GM08714 (cell line): ENCODE measurements at regions not wholly inside any gene's neighbourhood (a gene's known extent, or its start where the extent isn't known, plus 50 kb on each side); places are given as distances from the start of the nearest gene placed in this dataset.

Experiments used
- H3K4me3 ChIP-seq: fragments of 200-500 bp; sonication (Bioruptor generic); 2 replicates; pipeline ENCODE4 v1.5.1; 2014; ENCODE audit warnings: mild to moderate bottlenecking, low read length, inconsistent platforms
- ZNF274 ChIP-seq: IDR thresholded peaks from 2 replicates; pipeline ENCODE4 v1.6.1; 2012; ENCODE audit warnings: mild to moderate bottlenecking, low read depth, low read length

- no peak overlapping the region for H3K4me3 ChIP-seq
- no peak for TF ChIP-seq ZNF274
Measured at GRCh38 chr9:78575081-78575480, 278.2 kb downstream of the PSAT1 start.

DNA sequence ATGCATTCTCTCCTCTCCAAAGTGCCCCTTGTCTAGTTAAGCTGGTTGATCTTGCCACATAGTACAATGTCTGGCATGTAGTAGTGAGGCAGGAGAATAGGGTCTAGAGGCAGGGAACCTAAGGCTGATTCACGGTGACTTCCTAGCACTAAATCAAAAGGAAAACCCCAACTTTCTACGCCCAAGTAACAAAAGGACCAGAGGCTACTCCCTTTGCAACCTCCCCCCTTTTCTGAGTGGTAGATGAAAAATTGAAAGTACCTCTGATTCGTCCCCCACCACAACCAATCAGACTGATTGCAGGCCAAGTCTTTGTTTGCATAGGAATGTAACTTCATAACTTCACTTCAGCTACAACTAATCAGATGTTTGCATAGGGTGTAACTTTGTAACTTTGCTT, 278.8 kb downstream of the PSAT1 start:
- no peak overlapping the region for H3K4me3 ChIP-seq
- TF ChIP-seq ZNF274 = no peak

DNA sequence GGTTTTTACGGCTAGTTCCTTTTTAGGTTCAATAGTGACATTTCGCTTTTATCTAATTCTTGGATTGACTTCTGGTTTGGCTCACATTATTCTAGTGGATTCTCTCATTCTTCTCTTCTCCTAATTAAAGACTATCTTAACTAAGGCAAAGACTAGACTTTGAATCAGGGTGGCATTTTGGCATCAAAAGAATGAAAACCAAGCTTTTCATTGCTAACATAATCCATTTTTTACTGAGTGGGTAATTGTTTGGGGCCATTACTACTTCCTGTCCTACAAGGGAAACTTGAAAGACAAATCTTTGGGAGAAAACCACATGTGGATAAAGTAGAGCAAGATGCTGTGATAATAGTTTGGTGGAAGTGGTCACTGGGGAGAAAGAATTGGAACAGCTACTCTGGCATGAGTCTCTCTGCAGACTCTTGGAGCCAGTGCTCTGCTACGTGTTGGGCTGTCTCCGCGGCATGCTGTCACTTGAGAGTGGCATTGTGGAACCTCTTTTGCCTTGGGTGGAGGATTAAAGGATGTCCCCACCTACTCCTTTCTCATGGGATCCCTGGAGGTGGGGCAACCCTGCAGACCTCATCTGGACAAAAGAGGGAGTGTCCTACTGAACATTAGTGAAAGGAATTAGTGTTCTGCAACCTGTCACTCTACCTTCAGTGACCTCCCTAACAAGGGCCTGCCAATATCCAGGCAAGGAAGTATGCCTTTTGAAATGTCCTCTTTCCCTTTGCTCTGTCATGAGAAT, 280.4 kb downstream of the PSAT1 start:
- TF ChIP-seq ZNF274 = no peak
- no peak overlapping the region for H3K4me3 ChIP-seq

GRCh38 chr9:78578072-78578471, 281.1 kb downstream of the PSAT1 start:
- H3K4me3 ChIP-seq = no peak overlapping the region
- TF ChIP-seq ZNF274 = no peak

DNA sequence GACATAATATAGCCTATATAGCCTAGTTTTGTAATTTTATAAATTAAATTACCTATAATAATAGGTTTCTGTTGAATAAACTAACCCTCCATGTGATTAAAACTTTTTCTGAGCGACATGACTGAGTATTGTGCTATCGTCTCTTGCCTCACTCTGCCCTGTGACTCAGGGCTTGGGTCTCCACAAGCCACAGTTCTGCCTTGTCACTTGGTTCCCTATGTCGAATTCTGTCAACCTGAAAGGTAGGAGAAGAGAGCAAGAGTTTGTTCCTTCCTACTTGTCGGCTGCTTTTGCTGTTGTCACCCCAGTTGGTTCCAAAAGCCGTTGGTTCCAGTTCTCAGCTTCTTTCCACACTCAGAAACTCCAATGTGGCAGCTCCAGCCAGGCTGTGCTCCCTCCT, 285.9 kb downstream of the PSAT1 start:
- H3K4me3 ChIP-seq = no peak overlapping the region
- no peak for TF ChIP-seq ZNF274

DNA sequence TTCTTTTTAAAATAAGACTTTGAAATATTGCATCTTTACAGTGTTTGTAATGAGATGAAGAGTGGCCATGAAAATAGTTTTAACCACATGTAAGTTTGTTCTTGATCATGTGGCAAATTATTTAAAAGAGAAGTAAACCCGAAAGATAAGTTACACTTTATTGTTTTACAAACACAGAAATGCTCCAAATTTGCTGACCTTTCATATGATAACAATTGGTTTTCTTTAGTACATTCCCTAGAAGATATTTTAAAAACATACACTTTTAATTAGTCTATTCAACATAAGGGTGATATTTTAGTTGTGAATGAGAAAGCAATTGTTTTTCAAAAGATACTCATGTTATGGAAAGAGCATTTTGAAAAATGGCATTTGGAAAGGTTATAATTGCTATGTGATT, 287.7 kb downstream of the PSAT1 start:
- TF ChIP-seq ZNF274 = no peak
- no peak overlapping the region for H3K4me3 ChIP-seq

GRCh38 chr9:78585909-78586308, 289.0 kb downstream of the PSAT1 start:
- no peak for TF ChIP-seq ZNF274
- H3K4me3 ChIP-seq = no peak overlapping the region

- no peak overlapping the region for H3K4me3 ChIP-seq
- TF ChIP-seq ZNF274 = no peak
Measured at GRCh38 chr9:78590068-78590467, 293.1 kb downstream of the PSAT1 start.

DNA sequence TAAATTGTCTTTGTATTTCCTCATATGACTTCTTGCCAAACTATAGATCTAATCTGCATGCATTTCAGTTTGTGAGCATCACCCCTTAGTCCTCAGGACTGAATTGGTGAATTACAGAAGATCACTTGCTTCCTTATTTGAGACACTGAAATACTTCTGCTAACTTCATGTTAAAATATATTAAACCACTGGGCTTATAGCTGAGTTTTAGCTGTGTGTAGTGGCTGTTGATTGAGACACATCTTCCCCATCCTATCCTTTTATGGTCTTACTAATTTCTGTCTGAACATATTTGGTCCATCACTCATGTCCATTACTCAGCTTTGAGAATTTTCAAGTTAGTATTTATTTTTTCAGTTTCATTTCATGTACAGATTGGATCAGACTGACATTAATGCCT, 295.9 kb downstream of the PSAT1 start:
- TF ChIP-seq ZNF274 = no peak
- no peak overlapping the region for H3K4me3 ChIP-seq

DNA sequence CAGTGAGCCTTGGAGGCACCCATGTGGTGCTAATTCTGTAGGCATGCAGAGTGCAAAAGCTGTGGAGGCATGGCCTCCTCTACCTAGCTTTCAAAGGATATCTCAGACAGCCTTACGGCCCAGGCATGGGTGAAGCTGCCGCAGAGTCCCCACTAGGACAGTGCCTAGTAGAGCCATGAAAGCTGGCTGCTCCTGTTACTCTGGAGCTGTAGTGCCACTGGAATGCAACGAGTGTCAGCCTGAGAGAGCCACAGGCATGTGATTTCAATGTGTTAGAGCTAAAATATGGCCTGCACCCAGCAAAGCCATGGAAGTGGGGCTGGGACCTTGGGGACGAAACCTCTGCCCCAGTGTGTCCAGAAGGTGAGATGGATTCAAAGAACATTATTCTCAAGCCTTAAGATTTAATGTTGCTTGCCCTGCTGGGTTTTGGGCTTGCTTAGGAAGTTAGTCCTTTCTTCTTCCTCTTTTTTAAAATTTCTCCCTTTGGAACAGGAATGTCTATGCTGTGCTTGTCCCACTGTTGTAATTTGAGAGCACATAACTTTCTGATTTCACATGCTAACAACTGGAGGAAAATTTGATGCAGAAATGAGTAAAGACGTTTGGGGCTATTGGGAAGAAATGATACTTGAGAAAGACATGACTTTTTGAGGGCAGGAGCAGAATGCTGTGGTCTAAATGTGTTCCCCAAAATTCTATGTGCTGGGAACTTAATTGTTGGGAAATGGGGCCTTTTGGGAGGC, 298.4 kb downstream of the PSAT1 start:
- TF ChIP-seq ZNF274 = no peak
- H3K4me3 ChIP-seq = no peak overlapping the region

- H3K4me3 ChIP-seq = no peak overlapping the region
- TF ChIP-seq ZNF274 = no peak
Measured at GRCh38 chr9:78596346-78596745, 299.4 kb downstream of the PSAT1 start.

GRCh38 chr9:78598120-78598519, 301.2 kb downstream of the PSAT1 start:
- TF ChIP-seq ZNF274 = no peak
- H3K4me3 ChIP-seq = no peak overlapping the region

GRCh38 chr9:78599926-78600325, 303.0 kb downstream of the PSAT1 start:
- no peak overlapping the region for H3K4me3 ChIP-seq
- no peak for TF ChIP-seq ZNF274

DNA sequence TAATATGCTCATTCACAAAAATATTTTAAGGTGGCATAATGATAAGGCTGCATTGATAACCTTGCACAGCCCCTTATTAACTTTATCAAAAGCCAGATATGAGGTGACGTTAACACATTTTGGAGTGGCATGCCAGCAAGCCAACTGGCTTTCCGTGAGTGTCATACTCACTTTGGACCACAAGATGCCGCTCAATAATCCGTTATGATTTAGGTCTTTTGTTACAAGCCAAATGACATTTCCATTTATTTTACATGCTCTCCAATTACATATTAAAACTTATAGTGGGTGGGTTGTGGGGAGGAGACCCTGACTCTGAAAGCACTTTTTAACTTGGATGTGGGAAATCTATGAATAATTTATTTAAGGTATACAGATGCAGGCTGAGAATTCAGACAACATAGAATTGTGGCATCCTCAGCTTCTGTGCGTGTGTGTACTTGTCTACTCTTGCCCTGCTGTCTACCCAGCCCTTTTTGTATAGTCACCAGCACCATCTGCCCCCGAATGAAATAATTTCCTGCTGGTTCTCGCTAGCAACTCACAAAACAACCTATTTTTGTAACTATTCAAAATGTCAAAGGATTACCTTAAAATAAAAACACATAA, 305.1 kb downstream of the PSAT1 start:
- no peak overlapping the region for H3K4me3 ChIP-seq
- TF ChIP-seq ZNF274 = no peak
